WERI-Rb-1 (cell line): ENCODE measurements at regions not wholly inside any gene's neighbourhood (a gene's known extent, or its start where the extent isn't known, plus 50 kb on each side); places are given as distances from the start of the nearest gene placed in this dataset.
A peak's percentile ranks its signal among the peaks of the same experiment; 100 is the strongest.

Source experiments
- DNase-seq: peaks from one replicate; pipeline ENCODE4 v3.0.0-alpha.2; 2020
- H3K27ac ChIP-seq: fragments of 250-450 bp; sonication (Bioruptor Pico); 2 replicates; pipeline ENCODE4 v1.5.1; 2020; ENCODE audit warnings: mild to moderate bottlenecking, moderate library complexity
- H3K27me3 ChIP-seq: fragments of 250-450 bp; sonication (Bioruptor Pico); 2 replicates; pipeline ENCODE4 v1.5.1; 2021; ENCODE audit warnings: mild to moderate bottlenecking, low read depth, moderate library complexity; ENCODE audit not compliant: insufficient read depth, severe bottlenecking
- H3K36me3 ChIP-seq: fragments of 250-450 bp; sonication (Bioruptor Pico); 2 replicates; pipeline ENCODE4 v1.5.1; 2020; ENCODE audit warnings: mild to moderate bottlenecking, moderate library complexity
- H3K4me3 ChIP-seq: 2 replicates; pipeline ENCODE4 v1.5.1; 2011; ENCODE audit warnings: low read depth, mild to moderate bottlenecking, control low read depth, low read length
- H3K9me3 ChIP-seq: fragments of 250-450 bp; sonication (Bioruptor Pico); 2 replicates; pipeline ENCODE4 v1.5.1; 2021; ENCODE audit warnings: mild to moderate bottlenecking, moderate library complexity; ENCODE audit not compliant: severe bottlenecking
- CTCF ChIP-seq: IDR thresholded peaks from 2 replicates; pipeline ENCODE4 v1.5.1; 2011; ENCODE audit warnings: low read depth, mild to moderate bottlenecking, control low read depth, inconsistent platforms, low read length

GRCh38 chr9:108803428-108804065, 52.2 kb downstream of the ACTL7B start:
- H3K27me3 ChIP-seq, result no peaks in the 10 kb centered on the region
- DNase-seq, result no peak
- H3K27ac ChIP-seq, result no peak overlapping the region
- H3K36me3 ChIP-seq, result peaks cover 21% of the 10 kb centered on the region
- H3K4me3 ChIP-seq, result no peak overlapping the region
- no peaks in the 10 kb centered on the region for H3K9me3 ChIP-seq
- TF ChIP-seq CTCF, result no peak

GRCh38 chr9:108802967-108803366, 52.8 kb downstream of the ACTL7B start:
- Histone ChIP-seq H3K27ac (no peak overlapping the region), H3K27me3 (no peaks in the 10 kb centered on the region), H3K9me3 (no peaks in the 10 kb centered on the region), H3K4me3 (no peak overlapping the region), H3K36me3 (peaks cover 15% of the 10 kb centered on the region)
- TF ChIP-seq CTCF, result no peak
- no peak for DNase-seq

GRCh38 chr9:108801949-108802348, 53.8 kb downstream of the ACTL7B start:
- no peak overlapping the region for H3K4me3 ChIP-seq
- no peaks in the 10 kb centered on the region for H3K27me3 ChIP-seq
- peaks cover 7% of the 10 kb centered on the region for H3K36me3 ChIP-seq
- H3K27ac ChIP-seq, result no peak overlapping the region
- no peak for DNase-seq
- no peaks in the 10 kb centered on the region for H3K9me3 ChIP-seq
- TF ChIP-seq CTCF, result no peak

GRCh38 chr9:108800632-108801099, 55.1 kb downstream of the ACTL7B start:
- no peaks in the 10 kb centered on the region for H3K9me3 ChIP-seq
- no peak overlapping the region for H3K4me3 ChIP-seq
- H3K36me3 ChIP-seq, result peaks cover 17% of the 10 kb centered on the region
- no peak for DNase-seq
- no peak for TF ChIP-seq CTCF
- no peaks in the 10 kb centered on the region for H3K27me3 ChIP-seq
- H3K27ac ChIP-seq, result no peak overlapping the region

- Histone ChIP-seq H3K27me3 (no peaks in the 10 kb centered on the region), H3K4me3 (no peak overlapping the region), H3K27ac (no peak overlapping the region), H3K9me3 (peaks cover 18% of the 10 kb centered on the region), H3K36me3 (peaks cover 41% of the 10 kb centered on the region)
- DNase-seq, result no peak
- no peak for TF ChIP-seq CTCF
These were observed 62.2 kb downstream of the ACTL7B start for GRCh38 chr9:108793573-108793972.

GRCh38 chr9:108789742-108790141, 66.0 kb downstream of the ACTL7B start:
- peak overlapping the region; percentile 96; the same call in 1 of the 2 replicates for H3K27ac ChIP-seq
- TF ChIP-seq CTCF, result no peak
- DNase-seq, result no peak
- peaks cover 21% of the 10 kb centered on the region for H3K9me3 ChIP-seq
- no peak overlapping the region for H3K4me3 ChIP-seq
- H3K27me3 ChIP-seq, result no peaks in the 10 kb centered on the region
- H3K36me3 ChIP-seq, result peaks cover 32% of the 10 kb centered on the region
